BE2C (cell line): ENCODE measurements at regions not wholly inside any gene's neighbourhood (a gene's known extent, or its start where the extent isn't known, plus 50 kb on each side); places are given as distances from the start of the nearest gene placed in this dataset.

Experiments used
- DNase-seq: peaks from one replicate; pipeline ENCODE4 v3.0.0-alpha.2; 2020
- H3K27me3 ChIP-seq: fragments of 250-450 bp; sonication (Bioruptor Pico); 2 replicates; pipeline ENCODE4 v1.5.1; 2020; ENCODE audit warnings: mild to moderate bottlenecking
- H3K36me3 ChIP-seq: fragments of 250-450 bp; sonication (Bioruptor Pico); 2 replicates; pipeline ENCODE4 v1.5.1; 2020; ENCODE audit warnings: mild to moderate bottlenecking
- H3K4me1 ChIP-seq: fragments of 250-450 bp; sonication (Bioruptor Pico); 2 replicates; pipeline ENCODE4 v1.5.1; 2020
- H3K4me3 ChIP-seq: 2 replicates; pipeline ENCODE4 v1.5.1; 2011; ENCODE audit warnings: low read depth, low read length
- H3K9me3 ChIP-seq: fragments of 250-450 bp; sonication (Bioruptor Pico); 2 replicates; pipeline ENCODE4 v1.5.1; 2020
- CTCF ChIP-seq: IDR thresholded peaks from 2 replicates; pipeline ENCODE4 v1.5.1; 2012; ENCODE audit warnings: mild to moderate bottlenecking, low read depth, low read length

DNA sequence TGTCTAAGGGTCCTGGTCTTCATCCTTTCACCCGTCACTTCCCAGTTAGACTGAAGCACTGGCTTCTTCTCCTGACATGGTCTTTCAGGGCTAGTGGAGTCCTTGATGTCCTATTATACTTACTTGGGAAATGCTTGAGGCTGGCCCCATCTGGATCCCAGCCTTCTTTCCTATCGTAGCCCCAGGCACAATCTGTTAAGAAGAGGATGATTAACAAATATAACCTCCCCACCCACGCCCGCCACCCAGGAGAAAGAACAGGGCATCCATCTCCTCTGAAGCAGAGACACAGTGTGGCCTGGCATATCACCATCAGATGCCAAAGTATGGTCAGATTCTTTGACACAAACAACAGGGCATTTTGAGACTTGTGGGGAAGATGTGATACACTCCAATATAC lies 530.1 kb downstream of the SOX11 start:
- no peaks in the 10 kb centered on the region for H3K9me3 ChIP-seq
- H3K4me1 ChIP-seq: no peaks in the 10 kb centered on the region
- no peaks in the 10 kb centered on the region for H3K36me3 ChIP-seq
- no peak for TF ChIP-seq CTCF
- no peak for DNase-seq
- no peaks in the 10 kb centered on the region for H3K27me3 ChIP-seq
- H3K4me3 ChIP-seq: no peak overlapping the region

GRCh38 chr2:6224267-6224666 lies 532.1 kb downstream of the SOX11 start:
- no peak for DNase-seq
- no peaks in the 10 kb centered on the region for H3K36me3 ChIP-seq
- H3K9me3 ChIP-seq: no peaks in the 10 kb centered on the region
- H3K4me3 ChIP-seq: no peak overlapping the region
- H3K27me3 ChIP-seq: no peaks in the 10 kb centered on the region
- H3K4me1 ChIP-seq: no peaks in the 10 kb centered on the region
- no peak for TF ChIP-seq CTCF

DNA sequence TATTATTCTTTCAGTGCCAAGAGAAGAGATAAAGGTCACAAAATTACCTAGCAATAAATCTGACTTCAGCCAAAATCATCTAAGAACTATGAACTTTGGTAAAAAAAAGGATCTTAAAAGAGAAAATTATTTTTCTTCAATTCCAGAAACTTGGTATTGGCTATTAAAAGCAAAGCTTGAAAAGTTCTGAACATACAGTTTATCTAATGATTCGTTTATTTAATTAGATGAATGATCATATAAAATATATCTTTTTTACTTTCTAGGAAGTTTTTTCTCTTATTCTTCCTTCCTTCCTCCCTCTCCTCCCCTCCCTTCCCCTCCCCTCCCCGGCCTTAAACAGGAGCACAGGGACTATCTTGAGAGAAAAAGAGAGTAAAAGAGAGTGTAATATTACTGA lies 536.1 kb downstream of the SOX11 start:
- no peak for TF ChIP-seq CTCF
- no peaks in the 10 kb centered on the region for H3K36me3 ChIP-seq
- no peak overlapping the region for H3K4me3 ChIP-seq
- no peaks in the 10 kb centered on the region for H3K9me3 ChIP-seq
- no peaks in the 10 kb centered on the region for H3K4me1 ChIP-seq
- DNase-seq: no peak
- no peaks in the 10 kb centered on the region for H3K27me3 ChIP-seq

DNA sequence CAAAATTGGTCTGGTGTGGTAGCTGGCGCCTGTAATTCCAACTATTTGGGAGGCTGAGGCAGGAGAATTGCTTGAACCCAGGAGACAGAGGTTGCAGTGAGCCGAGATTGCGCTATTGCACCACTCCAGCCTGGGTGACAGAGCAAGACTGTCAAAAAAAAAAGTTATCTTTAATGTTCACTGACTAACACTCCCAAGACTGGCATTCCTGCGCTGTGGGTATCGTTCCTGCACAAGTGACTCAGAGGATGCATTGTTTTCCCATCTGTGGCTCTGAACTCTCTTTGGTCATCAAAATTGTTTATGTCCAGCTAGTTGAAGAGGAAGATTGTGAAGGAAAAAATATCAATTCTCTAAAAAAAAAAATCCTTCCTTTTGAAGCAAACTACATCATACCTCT lies 539.0 kb downstream of the SOX11 start:
- Histone ChIP-seq H3K36me3 (no peaks in the 10 kb centered on the region), H3K9me3 (no peaks in the 10 kb centered on the region; the same call in 1 of the 2 replicates), H3K27me3 (no peaks in the 10 kb centered on the region), H3K4me3 (no peak overlapping the region), H3K4me1 (no peaks in the 10 kb centered on the region)
- no peak for TF ChIP-seq CTCF
- DNase-seq: no peak

DNA sequence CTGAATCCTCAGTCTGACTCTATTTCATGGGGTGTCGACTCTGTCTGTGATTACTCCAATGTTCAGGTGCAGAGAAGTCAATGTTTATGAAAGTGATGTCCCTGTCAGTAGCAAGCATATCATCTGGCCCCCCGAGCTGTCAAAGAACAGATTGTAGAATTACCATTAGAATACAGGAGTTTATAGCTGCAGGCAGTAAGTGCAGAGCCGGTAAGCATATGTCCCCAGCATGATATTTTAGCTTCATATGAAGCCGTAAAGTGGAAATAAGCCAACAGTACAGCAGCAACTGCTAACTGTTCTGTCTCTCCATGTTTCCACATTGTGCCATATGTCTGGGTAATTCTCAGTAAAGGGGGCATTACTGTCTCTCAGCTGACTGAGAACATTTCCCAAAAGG lies 541.8 kb downstream of the SOX11 start:
- TF ChIP-seq CTCF: no peak
- H3K27me3 ChIP-seq: no peaks in the 10 kb centered on the region
- H3K4me1 ChIP-seq: no peaks in the 10 kb centered on the region
- H3K9me3 ChIP-seq: no peaks in the 10 kb centered on the region; the same call in 1 of the 2 replicates
- no peak overlapping the region for H3K4me3 ChIP-seq
- DNase-seq: no peak
- no peaks in the 10 kb centered on the region for H3K36me3 ChIP-seq

GRCh38 chr2:6234702-6235101 lies 542.5 kb downstream of the SOX11 start:
- no peak for TF ChIP-seq CTCF
- DNase-seq: no peak

More at GRCh38 chr2:6234702-6235101, 542.5 kb downstream of the SOX11 start:
- Histone ChIP-seq H3K4me3 (no peak overlapping the region), H3K27me3 (no peaks in the 10 kb centered on the region), H3K4me1 (no peaks in the 10 kb centered on the region), H3K9me3 (no peaks in the 10 kb centered on the region; the same call in 1 of the 2 replicates), H3K36me3 (no peaks in the 10 kb centered on the region)
